ENCODE measurements at regions not wholly inside any gene's neighbourhood (a gene's known extent, or its start where the extent isn't known, plus 50 kb on each side); places are given as distances from the start of the nearest gene placed in this dataset.

DNA sequence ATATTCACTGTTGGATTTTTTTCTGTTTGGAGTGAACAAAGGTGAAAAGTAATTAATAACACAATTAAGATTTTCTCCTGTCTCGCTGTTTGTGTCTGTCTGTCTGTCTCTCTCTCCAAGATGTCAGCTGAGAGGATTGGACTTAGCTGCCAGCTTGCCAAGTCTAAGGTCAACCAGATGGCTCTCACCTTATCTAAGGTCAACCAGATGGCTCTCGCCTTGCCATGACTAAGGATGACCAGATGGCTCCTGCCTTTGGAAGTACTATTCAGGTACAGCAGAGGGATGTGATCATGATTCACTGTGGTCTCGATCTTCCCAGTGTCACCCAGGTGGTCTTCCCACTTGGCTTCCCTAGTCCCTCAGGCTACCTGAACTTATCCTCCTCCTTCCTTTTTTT lies 1436.4 kb downstream of the UQCRFS1 start:
- TF ChIP-seq JUN (CRISPR knock-in tag; IDR thresholded peaks at IDR 0.05): no peak
- no peak for TF ChIP-seq ESRRA (CRISPR knock-in tag; IDR thresholded peaks at IDR 0.05; ENCODE audit: borderline replicate concordance)
- TF ChIP-seq, protein P1, sequence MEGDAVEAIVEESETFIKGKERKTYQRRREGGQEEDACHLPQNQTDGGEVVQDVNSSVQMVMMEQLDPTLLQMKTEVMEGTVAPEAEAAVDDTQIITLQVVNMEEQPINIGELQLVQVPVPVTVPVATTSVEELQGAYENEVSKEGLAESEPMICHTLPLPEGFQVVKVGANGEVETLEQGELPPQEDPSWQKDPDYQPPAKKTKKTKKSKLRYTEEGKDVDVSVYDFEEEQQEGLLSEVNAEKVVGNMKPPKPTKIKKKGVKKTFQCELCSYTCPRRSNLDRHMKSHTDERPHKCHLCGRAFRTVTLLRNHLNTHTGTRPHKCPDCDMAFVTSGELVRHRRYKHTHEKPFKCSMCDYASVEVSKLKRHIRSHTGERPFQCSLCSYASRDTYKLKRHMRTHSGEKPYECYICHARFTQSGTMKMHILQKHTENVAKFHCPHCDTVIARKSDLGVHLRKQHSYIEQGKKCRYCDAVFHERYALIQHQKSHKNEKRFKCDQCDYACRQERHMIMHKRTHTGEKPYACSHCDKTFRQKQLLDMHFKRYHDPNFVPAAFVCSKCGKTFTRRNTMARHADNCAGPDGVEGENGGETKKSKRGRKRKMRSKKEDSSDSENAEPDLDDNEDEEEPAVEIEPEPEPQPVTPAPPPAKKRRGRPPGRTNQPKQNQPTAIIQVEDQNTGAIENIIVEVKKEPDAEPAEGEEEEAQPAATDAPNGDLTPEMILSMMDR (IDR thresholded peaks at IDR 0.05): no peak
- TF ChIP-seq, protein P2, sequence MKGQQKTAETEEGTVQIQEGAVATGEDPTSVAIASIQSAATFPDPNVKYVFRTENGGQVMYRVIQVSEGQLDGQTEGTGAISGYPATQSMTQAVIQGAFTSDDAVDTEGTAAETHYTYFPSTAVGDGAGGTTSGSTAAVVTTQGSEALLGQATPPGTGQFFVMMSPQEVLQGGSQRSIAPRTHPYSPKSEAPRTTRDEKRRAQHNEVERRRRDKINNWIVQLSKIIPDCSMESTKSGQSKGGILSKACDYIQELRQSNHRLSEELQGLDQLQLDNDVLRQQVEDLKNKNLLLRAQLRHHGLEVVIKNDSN (CRISPR knock-in tag; IDR thresholded peaks at IDR 0.05): no peak
- TF ChIP-seq ZNF232 (CRISPR knock-in tag; IDR thresholded peaks at IDR 0.05): no peak
- TF ChIP-seq, protein P3, sequence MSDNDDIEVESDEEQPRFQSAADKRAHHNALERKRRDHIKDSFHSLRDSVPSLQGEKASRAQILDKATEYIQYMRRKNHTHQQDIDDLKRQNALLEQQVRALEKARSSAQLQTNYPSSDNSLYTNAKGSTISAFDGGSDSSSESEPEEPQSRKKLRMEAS (CRISPR knock-in tag; IDR thresholded peaks at IDR 0.05): no peak
- TF ChIP-seq, protein P4, sequence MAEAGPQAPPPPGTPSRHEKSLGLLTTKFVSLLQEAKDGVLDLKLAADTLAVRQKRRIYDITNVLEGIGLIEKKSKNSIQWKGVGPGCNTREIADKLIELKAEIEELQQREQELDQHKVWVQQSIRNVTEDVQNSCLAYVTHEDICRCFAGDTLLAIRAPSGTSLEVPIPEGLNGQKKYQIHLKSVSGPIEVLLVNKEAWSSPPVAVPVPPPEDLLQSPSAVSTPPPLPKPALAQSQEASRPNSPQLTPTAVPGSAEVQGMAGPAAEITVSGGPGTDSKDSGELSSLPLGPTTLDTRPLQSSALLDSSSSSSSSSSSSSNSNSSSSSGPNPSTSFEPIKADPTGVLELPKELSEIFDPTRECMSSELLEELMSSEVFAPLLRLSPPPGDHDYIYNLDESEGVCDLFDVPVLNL (CRISPR knock-in tag; IDR thresholded peaks at IDR 0.05; ENCODE audit: borderline replicate concordance, low read depth): no peak
- TF ChIP-seq, protein P5, sequence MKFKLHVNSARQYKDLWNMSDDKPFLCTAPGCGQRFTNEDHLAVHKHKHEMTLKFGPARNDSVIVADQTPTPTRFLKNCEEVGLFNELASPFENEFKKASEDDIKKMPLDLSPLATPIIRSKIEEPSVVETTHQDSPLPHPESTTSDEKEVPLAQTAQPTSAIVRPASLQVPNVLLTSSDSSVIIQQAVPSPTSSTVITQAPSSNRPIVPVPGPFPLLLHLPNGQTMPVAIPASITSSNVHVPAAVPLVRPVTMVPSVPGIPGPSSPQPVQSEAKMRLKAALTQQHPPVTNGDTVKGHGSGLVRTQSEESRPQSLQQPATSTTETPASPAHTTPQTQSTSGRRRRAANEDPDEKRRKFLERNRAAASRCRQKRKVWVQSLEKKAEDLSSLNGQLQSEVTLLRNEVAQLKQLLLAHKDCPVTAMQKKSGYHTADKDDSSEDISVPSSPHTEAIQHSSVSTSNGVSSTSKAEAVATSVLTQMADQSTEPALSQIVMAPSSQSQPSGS (CRISPR knock-in tag; IDR thresholded peaks at IDR 0.05; ENCODE audit: borderline replicate concordance, low read depth): no peak
- no peak for TF ChIP-seq MYBL2 (CRISPR knock-in tag; IDR thresholded peaks at IDR 0.05)
- TF ChIP-seq CREB1 (CRISPR knock-in tag; IDR thresholded peaks at IDR 0.05): no peak
- TF ChIP-seq, protein P6, sequence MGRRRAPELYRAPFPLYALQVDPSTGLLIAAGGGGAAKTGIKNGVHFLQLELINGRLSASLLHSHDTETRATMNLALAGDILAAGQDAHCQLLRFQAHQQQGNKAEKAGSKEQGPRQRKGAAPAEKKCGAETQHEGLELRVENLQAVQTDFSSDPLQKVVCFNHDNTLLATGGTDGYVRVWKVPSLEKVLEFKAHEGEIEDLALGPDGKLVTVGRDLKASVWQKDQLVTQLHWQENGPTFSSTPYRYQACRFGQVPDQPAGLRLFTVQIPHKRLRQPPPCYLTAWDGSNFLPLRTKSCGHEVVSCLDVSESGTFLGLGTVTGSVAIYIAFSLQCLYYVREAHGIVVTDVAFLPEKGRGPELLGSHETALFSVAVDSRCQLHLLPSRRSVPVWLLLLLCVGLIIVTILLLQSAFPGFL (CRISPR knock-in tag; IDR thresholded peaks at IDR 0.05; ENCODE audit: borderline replicate concordance): no peak
- TF ChIP-seq GABPB1 (CRISPR knock-in tag; IDR thresholded peaks at IDR 0.05): no peak
- TF ChIP-seq ETV6 (CRISPR knock-in tag; IDR thresholded peaks at IDR 0.05): no peak

Measured in WTC11 (cell line).